Fibroblast of pulmonary artery (primary cell): ENCODE measurements at regions not wholly inside any gene's neighbourhood (a gene's known extent, or its start where the extent isn't known, plus 50 kb on each side); places are given as distances from the start of the nearest gene placed in this dataset.

Source experiments
- DNase-seq: peaks from one replicate; pipeline ENCODE4 v3.0.0-alpha.2; 2010; ENCODE audit warnings: low read depth
- H3K4me3 ChIP-seq: replicated peaks from 2 replicates; pipeline ENCODE4 v1.5.1; 2011; ENCODE audit warnings: low read depth, mild to moderate bottlenecking, control low read depth, low read length, moderate library complexity
- TF ChIP-seq, protein P1 (sequence below): IDR thresholded peaks from 2 replicates; pipeline ENCODE4 v1.5.1; 2011; ENCODE audit warnings: mild to moderate bottlenecking, control low read depth, low read length, inconsistent platforms; ENCODE audit errors: missing control alignments

GRCh38 chr11:115769891-115770290 lies 265.7 kb upstream of the CADM1 start:
- TF ChIP-seq, protein P1, sequence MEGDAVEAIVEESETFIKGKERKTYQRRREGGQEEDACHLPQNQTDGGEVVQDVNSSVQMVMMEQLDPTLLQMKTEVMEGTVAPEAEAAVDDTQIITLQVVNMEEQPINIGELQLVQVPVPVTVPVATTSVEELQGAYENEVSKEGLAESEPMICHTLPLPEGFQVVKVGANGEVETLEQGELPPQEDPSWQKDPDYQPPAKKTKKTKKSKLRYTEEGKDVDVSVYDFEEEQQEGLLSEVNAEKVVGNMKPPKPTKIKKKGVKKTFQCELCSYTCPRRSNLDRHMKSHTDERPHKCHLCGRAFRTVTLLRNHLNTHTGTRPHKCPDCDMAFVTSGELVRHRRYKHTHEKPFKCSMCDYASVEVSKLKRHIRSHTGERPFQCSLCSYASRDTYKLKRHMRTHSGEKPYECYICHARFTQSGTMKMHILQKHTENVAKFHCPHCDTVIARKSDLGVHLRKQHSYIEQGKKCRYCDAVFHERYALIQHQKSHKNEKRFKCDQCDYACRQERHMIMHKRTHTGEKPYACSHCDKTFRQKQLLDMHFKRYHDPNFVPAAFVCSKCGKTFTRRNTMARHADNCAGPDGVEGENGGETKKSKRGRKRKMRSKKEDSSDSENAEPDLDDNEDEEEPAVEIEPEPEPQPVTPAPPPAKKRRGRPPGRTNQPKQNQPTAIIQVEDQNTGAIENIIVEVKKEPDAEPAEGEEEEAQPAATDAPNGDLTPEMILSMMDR = no peak
- no peak overlapping the region for H3K4me3 ChIP-seq
- no peak for DNase-seq

DNA sequence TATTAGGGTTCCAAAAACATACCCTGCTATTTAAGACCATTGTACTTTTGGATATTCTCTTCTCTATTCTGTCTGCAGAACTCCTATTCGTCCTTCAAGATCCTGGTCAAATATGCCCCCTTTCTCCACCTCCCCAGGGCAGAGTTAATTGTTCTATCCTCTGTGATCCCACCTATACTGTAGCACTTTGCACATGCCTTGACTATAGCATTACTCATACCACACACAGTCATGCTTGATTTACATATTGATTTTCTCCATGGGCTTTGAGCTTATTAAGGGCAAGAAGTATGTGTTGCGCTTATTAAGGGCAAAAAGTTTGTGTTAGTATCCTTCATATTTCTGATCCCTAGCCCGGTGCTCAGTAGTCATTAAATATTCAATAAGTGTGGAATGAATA lies 263.7 kb upstream of the CADM1 start:
- no peak for DNase-seq

GRCh38 chr11:115767047-115767802 lies 263.0 kb upstream of the CADM1 start:
- DNase-seq = no peak
- no peak overlapping the region for H3K4me3 ChIP-seq
- TF ChIP-seq, protein P1 = no peak

More for the DNA sequence above, 263.7 kb upstream of the CADM1 start:
- no peak overlapping the region for H3K4me3 ChIP-seq
- TF ChIP-seq, protein P1 = no peak

GRCh38 chr11:115766561-115766960 lies 262.3 kb upstream of the CADM1 start:
- no peak overlapping the region for H3K4me3 ChIP-seq
- TF ChIP-seq, protein P1 = no peak
- DNase-seq = no peak

DNA sequence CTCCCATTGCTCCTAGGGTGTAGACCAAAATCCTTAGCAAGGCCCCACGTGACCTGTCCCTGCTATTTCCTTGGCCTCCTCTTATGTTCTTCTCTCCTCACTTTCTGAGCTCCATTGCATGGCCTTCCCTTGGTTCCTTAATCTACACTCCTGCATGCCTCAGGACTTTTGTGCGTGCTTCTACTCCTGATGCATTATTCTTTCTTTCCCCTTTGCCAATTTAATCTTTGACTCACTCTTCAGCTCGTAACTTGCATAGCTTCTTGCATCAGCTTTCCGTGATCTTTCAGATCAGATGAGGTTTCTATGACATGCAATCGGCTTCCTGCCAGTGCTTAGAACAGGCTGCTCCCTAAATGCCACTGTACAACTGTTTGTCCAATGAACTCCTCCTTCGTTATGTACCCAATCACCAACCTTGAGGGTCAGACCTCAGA lies 261.6 kb upstream of the CADM1 start:
- H3K4me3 ChIP-seq = no peak overlapping the region
- no peak for DNase-seq
- TF ChIP-seq, protein P1 = no peak

GRCh38 chr11:115764176-115764575 lies 260.0 kb upstream of the CADM1 start:
- DNase-seq = no peak
- TF ChIP-seq, protein P1 = no peak
- no peak overlapping the region for H3K4me3 ChIP-seq

- no peak for DNase-seq
- TF ChIP-seq, protein P1 = no peak
- H3K4me3 ChIP-seq = no peak overlapping the region
Measured at GRCh38 chr11:115761817-115762216, 257.6 kb upstream of the CADM1 start.
